Lung (tissue), 11 donors: ENCODE measurements at regions not wholly inside any gene's neighbourhood (a gene's known extent, or its start where the extent isn't known, plus 50 kb on each side); places are given as distances from the start of the nearest gene placed in this dataset.

ENCODE experiments used
- ATAC-seq: fragments of 200-7000 bp; cut with Tn5 transposase; one replicate; pipeline ENCODE4 v1.9.1; 2020; ENCODE audit warnings: moderate number of reproducible peaks; ENCODE audit not compliant: insufficient read depth, low FRiP score
- DNase-seq, 3 donors: peaks; one replicate each; pipeline ENCODE4 v3.0.0-alpha.2; 2013 to 2017
- H3K27ac ChIP-seq, 2 donors: one replicate each; pipeline ENCODE4 v1.5.1; 2013; ENCODE audit warnings: mild to moderate bottlenecking in 2 of 2, moderate library complexity in 2 of 2, control low read depth in 1 of 2, inconsistent platforms in 1 of 2, low read depth in 1 of 2, low read length in 1 of 2
- H3K27me3 ChIP-seq, 3 donors: one replicate each; pipeline ENCODE4 v1.5.1; 2013; ENCODE audit warnings: low read length in 2 of 3; ENCODE audit not compliant: control insufficient read depth in 3 of 3, insufficient read depth in 3 of 3
- H3K36me3 ChIP-seq, 4 donors: one replicate each; pipeline ENCODE4 v1.5.1; 2013; ENCODE audit warnings: low read length in 4 of 4, mild to moderate bottlenecking in 1 of 4, moderate library complexity in 1 of 4; ENCODE audit not compliant: control insufficient read depth in 4 of 4, insufficient read depth in 4 of 4
- H3K4me1 ChIP-seq, 5 donors: one replicate each; pipeline ENCODE4 v1.5.1; 2013; ENCODE audit warnings: low read length in 5 of 5, mild to moderate bottlenecking in 2 of 5, moderate library complexity in 1 of 5; ENCODE audit not compliant: control insufficient read depth in 5 of 5, insufficient read depth in 5 of 5
- H3K4me3 ChIP-seq: one replicate; pipeline ENCODE4 v1.5.1; 2013; ENCODE audit warnings: mild to moderate bottlenecking, control low read depth, moderate library complexity
- H3K9ac ChIP-seq, 2 donors: one replicate each; pipeline ENCODE4 v1.5.1; 2013; ENCODE audit warnings: low read length in 2 of 2, control low read depth in 1 of 2; ENCODE audit not compliant: insufficient read depth in 1 of 2
- H3K9me3 ChIP-seq, 4 donors: one replicate each; pipeline ENCODE4 v1.5.1; 2013; ENCODE audit warnings: low read length in 3 of 4, mild to moderate bottlenecking in 1 of 4, moderate library complexity in 1 of 4; ENCODE audit not compliant: control insufficient read depth in 4 of 4, insufficient read depth in 3 of 4
- WGBS, 2 donors: extraction: QIAGEN DNeasy Blood & Tissue Kit; methylation state at CpG; one replicate each; pipeline ENCODE4 v1.1.7; 2013; 5-methylcytosine and 5-hydroxymethylcytosine counted together
- TF ChIP-seq, protein P1 (sequence below): IDR thresholded peaks from 2 replicates; pipeline ENCODE4 v1.5.1; 2012; ENCODE audit warnings: mild to moderate bottlenecking; ENCODE audit errors: control extremely low read depth, extremely low read depth
- donor health status: control.
- donor health status: control.
- donor health status: Bipolar disorder and iron deficiency.
- donor health status: healthy.
- donor health status: DM: yes; HTN: yes; CAD: no.

GRCh38 chr2:183868707-183869106 is 729.6 kb upstream of the ZNF804A start:
- Histone ChIP-seq H3K4me1 (no peaks in the 10 kb centered on the region), H3K9ac (no peak overlapping the region), H3K27ac (no peak overlapping the region), H3K36me3 (no peaks in the 10 kb centered on the region), H3K27me3 (no peaks in the 10 kb centered on the region), H3K4me3 (no peak overlapping the region), H3K9me3 (peaks cover 0 to 1% (median 0%) of the 10 kb centered on the region in 4 donors)
- TF ChIP-seq, protein P1, sequence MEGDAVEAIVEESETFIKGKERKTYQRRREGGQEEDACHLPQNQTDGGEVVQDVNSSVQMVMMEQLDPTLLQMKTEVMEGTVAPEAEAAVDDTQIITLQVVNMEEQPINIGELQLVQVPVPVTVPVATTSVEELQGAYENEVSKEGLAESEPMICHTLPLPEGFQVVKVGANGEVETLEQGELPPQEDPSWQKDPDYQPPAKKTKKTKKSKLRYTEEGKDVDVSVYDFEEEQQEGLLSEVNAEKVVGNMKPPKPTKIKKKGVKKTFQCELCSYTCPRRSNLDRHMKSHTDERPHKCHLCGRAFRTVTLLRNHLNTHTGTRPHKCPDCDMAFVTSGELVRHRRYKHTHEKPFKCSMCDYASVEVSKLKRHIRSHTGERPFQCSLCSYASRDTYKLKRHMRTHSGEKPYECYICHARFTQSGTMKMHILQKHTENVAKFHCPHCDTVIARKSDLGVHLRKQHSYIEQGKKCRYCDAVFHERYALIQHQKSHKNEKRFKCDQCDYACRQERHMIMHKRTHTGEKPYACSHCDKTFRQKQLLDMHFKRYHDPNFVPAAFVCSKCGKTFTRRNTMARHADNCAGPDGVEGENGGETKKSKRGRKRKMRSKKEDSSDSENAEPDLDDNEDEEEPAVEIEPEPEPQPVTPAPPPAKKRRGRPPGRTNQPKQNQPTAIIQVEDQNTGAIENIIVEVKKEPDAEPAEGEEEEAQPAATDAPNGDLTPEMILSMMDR = no peak
- 53 to 61% methylated on average over 1 of the region's 1 CpG for WGBS, 2 donors
- ATAC-seq (no peak), DNase-seq (no peak)

GRCh38 chr2:183872131-183872530 is 726.2 kb upstream of the ZNF804A start:
- Histone ChIP-seq H3K36me3 (no peaks in the 10 kb centered on the region), H3K27me3 (no peaks in the 10 kb centered on the region), H3K9ac (no peak overlapping the region), H3K9me3 (peaks cover 0 to 1% (median 0%) of the 10 kb centered on the region in 4 donors), H3K4me1 (no peaks in the 10 kb centered on the region), H3K27ac (no peak overlapping the region), H3K4me3 (no peak overlapping the region)
- DNase-seq = no peak
- TF ChIP-seq, protein P1 = no peak
- no peak for ATAC-seq

GRCh38 chr2:183881978-183882377 is 716.4 kb upstream of the ZNF804A start:
- no peaks in the 10 kb centered on the region for H3K36me3 ChIP-seq
- no peak overlapping the region for H3K9ac ChIP-seq
- no peaks in the 10 kb centered on the region for H3K27me3 ChIP-seq
- peaks cover 0 to 4% (median 0%) of the 10 kb centered on the region in 4 donors for H3K9me3 ChIP-seq
- ATAC-seq = no peak
- WGBS, 2 donors = 80 to 91% methylated on average over 1 of the region's 1 CpG
- no peaks in the 10 kb centered on the region for H3K4me1 ChIP-seq
- DNase-seq = no peak
- TF ChIP-seq, protein P1 = no peak
- no peak overlapping the region for H3K27ac ChIP-seq
- H3K4me3 ChIP-seq = no peak overlapping the region

DNA sequence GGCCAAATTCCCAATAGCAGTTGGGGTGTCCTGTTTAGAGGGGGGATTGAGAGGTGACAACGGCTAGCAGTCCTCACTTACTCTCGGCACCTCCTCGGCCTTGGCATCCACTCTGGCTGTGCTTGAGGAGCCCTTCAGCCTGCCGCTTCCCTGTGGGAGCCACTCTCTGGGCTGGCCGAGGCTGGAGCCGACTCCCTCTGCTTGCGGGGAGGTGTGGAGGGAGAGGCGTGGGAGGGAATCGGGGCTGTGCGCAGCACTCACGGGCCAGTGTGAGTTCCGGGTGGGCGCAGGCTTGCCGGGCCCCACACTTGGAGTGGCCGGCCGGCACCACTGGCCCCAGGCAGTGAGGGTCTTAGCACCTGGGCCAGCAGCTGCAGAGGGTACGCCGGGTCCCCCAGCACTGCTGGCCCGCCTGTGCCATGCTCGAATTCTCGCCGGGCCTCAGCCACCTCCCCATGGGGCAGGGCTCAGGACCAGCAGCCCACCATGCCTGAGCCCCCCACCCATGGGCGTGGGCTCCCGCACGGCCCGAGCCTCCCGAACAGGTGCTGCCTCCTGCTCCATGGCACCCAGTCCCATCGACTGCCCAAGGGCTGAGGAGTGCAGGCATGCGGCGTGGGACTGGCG is 705.9 kb upstream of the ZNF804A start:
- no peaks in the 10 kb centered on the region for H3K4me1 ChIP-seq
- WGBS, 2 donors = 93 to 95% methylated on average over 31 of the region's 31 CpGs
- peaks cover 0 to 2% (median 0%) of the 10 kb centered on the region in 4 donors for H3K9me3 ChIP-seq
- TF ChIP-seq, protein P1 = no peak
- no peak for ATAC-seq
- H3K4me3 ChIP-seq = no peak overlapping the region
- no peak for DNase-seq
- no peaks in the 10 kb centered on the region for H3K36me3 ChIP-seq
- no peak overlapping the region for H3K27ac ChIP-seq
- no peak overlapping the region for H3K9ac ChIP-seq
- H3K27me3 ChIP-seq = no peaks in the 10 kb centered on the region
